ENCODE measurements at regions not wholly inside any gene's neighbourhood (a gene's known extent, or its start where the extent isn't known, plus 50 kb on each side); places are given as distances from the start of the nearest gene placed in this dataset.

DNA sequence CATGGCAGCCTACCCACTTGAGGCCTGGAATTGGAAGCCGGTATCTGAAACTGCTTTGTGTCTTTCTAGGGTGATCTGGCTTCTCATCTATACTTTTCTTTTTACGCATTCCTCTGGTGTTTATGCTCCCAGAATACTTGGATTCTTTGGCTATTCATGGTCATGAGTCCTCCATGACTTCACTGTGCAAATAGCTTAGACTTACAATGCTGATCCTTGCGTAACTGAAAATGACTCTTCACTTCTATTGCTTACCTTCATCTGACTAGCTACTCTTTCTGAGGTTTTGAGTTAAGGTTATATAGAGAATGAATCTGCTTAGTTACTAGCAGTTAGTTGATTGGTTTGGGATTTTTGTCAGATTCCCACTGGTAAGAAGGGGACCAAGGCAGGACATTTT is 121.7 kb upstream of the NOVA1 start:
- no peak overlapping the region for H3K4me3 ChIP-seq (ENCODE audit: low read length)
- no peaks in the 10 kb centered on the region for H3K9me3 ChIP-seq (replicated peaks; ENCODE audit: control insufficient read depth, low read depth, low read length)
- H3K4me1 ChIP-seq (ENCODE audit: control insufficient read depth, insufficient read depth, low read length) = no peaks in the 10 kb centered on the region
- no peaks in the 10 kb centered on the region for H3K36me3 ChIP-seq (ENCODE audit: control insufficient read depth, insufficient read depth, low read length)
- DNase-seq = no peak
- no peak overlapping the region for H3K27ac ChIP-seq (ENCODE audit: low read length)
- 88% methylated on average over 1 of the region's 3 CpGs for WGBS (ENCODE audit: insufficient coverage)
- no peaks in the 10 kb centered on the region for H3K27me3 ChIP-seq (ENCODE audit: control insufficient read depth, insufficient read depth, low read length)

- no peak overlapping the region for H3K27ac ChIP-seq (ENCODE audit: low read length)
- H3K27me3 ChIP-seq (ENCODE audit: control insufficient read depth, insufficient read depth, low read length) = no peaks in the 10 kb centered on the region
- H3K4me1 ChIP-seq (ENCODE audit: control insufficient read depth, insufficient read depth, low read length) = no peaks in the 10 kb centered on the region
- DNase-seq = no peak
- no peaks in the 10 kb centered on the region for H3K36me3 ChIP-seq (ENCODE audit: control insufficient read depth, insufficient read depth, low read length)
- no peak overlapping the region for H3K4me3 ChIP-seq (ENCODE audit: low read length)
- no peaks in the 10 kb centered on the region for H3K9me3 ChIP-seq (replicated peaks; ENCODE audit: control insufficient read depth, low read depth, low read length)
Observed at GRCh38 chr14:26722258-26722657, 124.4 kb upstream of the NOVA1 start.

- no peak for DNase-seq
- Histone ChIP-seq H3K27me3 (ENCODE audit: control insufficient read depth, insufficient read depth, low read length) (no peaks in the 10 kb centered on the region), H3K4me3 (ENCODE audit: low read length) (no peak overlapping the region), H3K27ac (ENCODE audit: low read length) (no peak overlapping the region), H3K36me3 (ENCODE audit: control insufficient read depth, insufficient read depth, low read length) (no peaks in the 10 kb centered on the region), H3K4me1 (ENCODE audit: control insufficient read depth, insufficient read depth, low read length) (no peaks in the 10 kb centered on the region), H3K9me3 (replicated peaks; ENCODE audit: control insufficient read depth, low read depth, low read length) (no peaks in the 10 kb centered on the region)
- 47% methylated on average over 1 of the region's 3 CpGs for WGBS (ENCODE audit: insufficient coverage)
Observed at GRCh38 chr14:26729851-26730250, 132.0 kb upstream of the NOVA1 start.

- Histone ChIP-seq H3K27me3 (ENCODE audit: control insufficient read depth, insufficient read depth, low read length) (no peaks in the 10 kb centered on the region), H3K9me3 (replicated peaks; ENCODE audit: control insufficient read depth, low read depth, low read length) (no peaks in the 10 kb centered on the region), H3K4me3 (ENCODE audit: low read length) (no peak overlapping the region), H3K27ac (ENCODE audit: low read length) (no peak overlapping the region), H3K4me1 (ENCODE audit: control insufficient read depth, insufficient read depth, low read length) (no peaks in the 10 kb centered on the region), H3K36me3 (ENCODE audit: control insufficient read depth, insufficient read depth, low read length) (no peaks in the 10 kb centered on the region)
- DNase-seq = no peak
- WGBS (ENCODE audit: insufficient coverage) = no CpG with 5 or more reads among the region's 4 CpGs
Observed at GRCh38 chr14:26730929-26731618, 133.2 kb upstream of the NOVA1 start.

DNA sequence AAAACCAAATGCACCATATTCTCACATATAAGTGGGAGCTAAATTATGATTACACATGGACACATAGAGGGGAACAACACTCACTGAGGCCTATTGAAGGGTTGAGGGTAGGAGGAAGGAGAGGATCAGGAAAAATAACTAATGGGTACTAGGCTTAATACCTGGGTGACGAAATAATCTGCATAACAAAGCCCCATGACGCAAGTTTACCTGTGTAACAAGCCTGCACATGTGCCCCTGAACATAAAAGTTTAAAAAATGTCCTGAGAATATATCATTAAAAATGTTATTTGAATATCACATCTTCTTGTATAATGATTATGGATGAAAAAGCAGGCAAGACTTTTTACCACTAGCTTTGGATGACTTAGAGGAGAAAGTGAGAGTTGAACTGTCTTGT is 138.0 kb upstream of the NOVA1 start:
- no peak for DNase-seq
- no peaks in the 10 kb centered on the region for H3K27me3 ChIP-seq (ENCODE audit: control insufficient read depth, insufficient read depth, low read length)
- WGBS (ENCODE audit: insufficient coverage) = no CpG with 5 or more reads among the region's 2 CpGs
- H3K4me1 ChIP-seq (ENCODE audit: control insufficient read depth, insufficient read depth, low read length) = no peaks in the 10 kb centered on the region
- no peak overlapping the region for H3K27ac ChIP-seq (ENCODE audit: low read length)
- no peak overlapping the region for H3K4me3 ChIP-seq (ENCODE audit: low read length)
- H3K36me3 ChIP-seq (ENCODE audit: control insufficient read depth, insufficient read depth, low read length) = no peaks in the 10 kb centered on the region
- no peaks in the 10 kb centered on the region for H3K9me3 ChIP-seq (replicated peaks; ENCODE audit: control insufficient read depth, low read depth, low read length)

DNA sequence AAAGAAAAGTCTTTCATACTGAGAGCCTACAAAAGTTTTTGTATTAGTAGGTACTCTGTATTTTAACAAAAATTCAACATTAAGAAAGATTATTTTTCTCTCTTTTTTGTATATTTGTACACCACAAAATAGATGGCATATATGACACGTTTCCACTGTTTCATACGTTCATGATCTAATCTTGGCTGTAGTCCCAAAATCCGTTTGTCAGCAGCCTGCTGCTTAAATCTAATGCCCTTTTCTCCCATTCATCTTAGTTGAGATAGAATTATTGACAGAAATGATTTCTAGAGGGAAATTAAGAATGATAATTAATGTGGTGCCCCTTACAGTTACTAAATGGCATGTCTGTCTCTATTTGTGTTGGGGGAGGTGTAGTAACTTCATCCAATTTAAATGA is 140.7 kb upstream of the NOVA1 start:
- H3K4me1 ChIP-seq (ENCODE audit: control insufficient read depth, insufficient read depth, low read length) = no peaks in the 10 kb centered on the region
- H3K36me3 ChIP-seq (ENCODE audit: control insufficient read depth, insufficient read depth, low read length) = no peaks in the 10 kb centered on the region
- DNase-seq = peak; percentile 12
- WGBS (ENCODE audit: insufficient coverage) = no CpG with 5 or more reads among the region's 3 CpGs
- H3K9me3 ChIP-seq (replicated peaks; ENCODE audit: control insufficient read depth, low read depth, low read length) = no peaks in the 10 kb centered on the region
- H3K27ac ChIP-seq (ENCODE audit: low read length) = no peak overlapping the region
- H3K27me3 ChIP-seq (ENCODE audit: control insufficient read depth, insufficient read depth, low read length) = no peaks in the 10 kb centered on the region
- H3K4me3 ChIP-seq (ENCODE audit: low read length) = no peak overlapping the region

- DNase-seq = peak; percentile 81
- Histone ChIP-seq H3K27me3 (ENCODE audit: control insufficient read depth, insufficient read depth, low read length) (no peaks in the 10 kb centered on the region), H3K9me3 (replicated peaks; ENCODE audit: control insufficient read depth, low read depth, low read length) (no peaks in the 10 kb centered on the region), H3K4me3 (ENCODE audit: low read length) (no peak overlapping the region), H3K4me1 (ENCODE audit: control insufficient read depth, insufficient read depth, low read length) (no peaks in the 10 kb centered on the region), H3K36me3 (ENCODE audit: control insufficient read depth, insufficient read depth, low read length) (no peaks in the 10 kb centered on the region), H3K27ac (ENCODE audit: low read length) (no peak overlapping the region)
Observed at GRCh38 chr14:26741711-26742212, 143.9 kb upstream of the NOVA1 start.

GRCh38 chr14:26743284-26743683 is 145.5 kb upstream of the NOVA1 start:
- Histone ChIP-seq H3K9me3 (replicated peaks; ENCODE audit: control insufficient read depth, low read depth, low read length) (no peaks in the 10 kb centered on the region), H3K27me3 (ENCODE audit: control insufficient read depth, insufficient read depth, low read length) (no peaks in the 10 kb centered on the region), H3K27ac (ENCODE audit: low read length) (no peak overlapping the region), H3K4me1 (ENCODE audit: control insufficient read depth, insufficient read depth, low read length) (no peaks in the 10 kb centered on the region), H3K4me3 (ENCODE audit: low read length) (no peak overlapping the region), H3K36me3 (ENCODE audit: control insufficient read depth, insufficient read depth, low read length) (no peaks in the 10 kb centered on the region)
- no peak for DNase-seq
- WGBS (ENCODE audit: insufficient coverage) = no CpG with 5 or more reads among the region's 2 CpGs

GRCh38 chr14:26744903-26745302 is 147.1 kb upstream of the NOVA1 start:
- Histone ChIP-seq H3K4me3 (ENCODE audit: low read length) (no peak overlapping the region), H3K27me3 (ENCODE audit: control insufficient read depth, insufficient read depth, low read length) (no peaks in the 10 kb centered on the region), H3K4me1 (ENCODE audit: control insufficient read depth, insufficient read depth, low read length) (no peaks in the 10 kb centered on the region), H3K9me3 (replicated peaks; ENCODE audit: control insufficient read depth, low read depth, low read length) (no peaks in the 10 kb centered on the region), H3K27ac (ENCODE audit: low read length) (no peak overlapping the region), H3K36me3 (ENCODE audit: control insufficient read depth, insufficient read depth, low read length) (no peaks in the 10 kb centered on the region)
- DNase-seq = no peak
- WGBS (ENCODE audit: insufficient coverage) = no CpG with 5 or more reads among the region's 1 CpG

GRCh38 chr14:26761532-26761931 is 163.7 kb upstream of the NOVA1 start:
- no peak overlapping the region for H3K4me3 ChIP-seq (ENCODE audit: low read length)
- H3K27me3 ChIP-seq (ENCODE audit: control insufficient read depth, insufficient read depth, low read length) = no peaks in the 10 kb centered on the region
- DNase-seq = no peak
- H3K36me3 ChIP-seq (ENCODE audit: control insufficient read depth, insufficient read depth, low read length) = no peaks in the 10 kb centered on the region
- 89% methylated on average over 5 of the region's 9 CpGs for WGBS (ENCODE audit: insufficient coverage)
- H3K9me3 ChIP-seq (replicated peaks; ENCODE audit: control insufficient read depth, low read depth, low read length) = no peaks in the 10 kb centered on the region
- no peaks in the 10 kb centered on the region for H3K4me1 ChIP-seq (ENCODE audit: control insufficient read depth, insufficient read depth, low read length)
- no peak overlapping the region for H3K27ac ChIP-seq (ENCODE audit: low read length)

DNA sequence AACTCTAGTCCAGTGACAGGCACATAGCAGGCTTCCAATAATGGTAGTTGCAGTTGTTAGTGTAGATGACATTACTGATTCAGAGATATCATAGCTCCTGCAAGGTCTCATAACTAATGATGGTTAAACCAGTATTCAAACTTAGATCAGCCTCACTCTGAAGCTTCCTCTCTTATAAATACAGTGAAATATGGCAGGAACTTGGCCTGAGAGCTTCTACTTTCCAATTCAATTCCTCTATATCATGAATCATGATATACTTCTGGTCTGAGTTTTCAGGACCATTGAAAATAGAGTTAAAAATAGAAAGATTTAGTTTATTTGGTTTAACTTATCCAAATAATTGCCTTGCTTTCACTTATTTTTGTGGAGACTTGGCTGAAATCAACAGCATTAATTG is 167.5 kb upstream of the NOVA1 start:
- H3K27ac ChIP-seq (ENCODE audit: low read length) = peak overlapping the region; percentile 67
- H3K4me1 ChIP-seq (ENCODE audit: control insufficient read depth, insufficient read depth, low read length) = no peaks in the 10 kb centered on the region
- no peak for DNase-seq
- H3K4me3 ChIP-seq (ENCODE audit: low read length) = no peak overlapping the region
- no peaks in the 10 kb centered on the region for H3K27me3 ChIP-seq (ENCODE audit: control insufficient read depth, insufficient read depth, low read length)
- H3K9me3 ChIP-seq (replicated peaks; ENCODE audit: control insufficient read depth, low read depth, low read length) = no peaks in the 10 kb centered on the region
- H3K36me3 ChIP-seq (ENCODE audit: control insufficient read depth, insufficient read depth, low read length) = no peaks in the 10 kb centered on the region

Measured in muscle of leg (tissue), 3 donors.